ENCODE measurements at regions not wholly inside any gene's neighbourhood (a gene's known extent, or its start where the extent isn't known, plus 50 kb on each side); places are given as distances from the start of the nearest gene placed in this dataset.

DNA sequence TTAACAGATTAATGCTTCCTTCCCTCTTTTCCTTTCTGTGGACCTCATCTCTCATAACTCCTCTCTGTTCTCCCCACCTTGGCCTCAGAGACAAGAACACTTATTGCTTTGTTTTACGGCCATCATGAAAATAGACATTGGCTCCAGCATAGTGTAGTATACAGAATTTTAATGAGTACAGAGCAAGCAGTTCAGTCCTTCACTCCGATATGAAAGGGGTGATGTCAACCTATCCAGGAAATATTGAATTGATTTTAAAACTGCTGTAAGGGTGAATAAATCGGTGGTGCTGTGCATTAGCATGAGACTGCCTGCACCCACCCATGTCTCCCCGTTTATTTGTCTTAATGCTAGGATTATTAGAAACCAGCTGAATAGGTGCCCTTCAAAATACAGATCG lies 490.9 kb upstream of the TBL1XR1 start:
- no peak for TF ChIP-seq POLR2A (IDR thresholded peaks at IDR 0.05)
- TF ChIP-seq, protein P1, sequence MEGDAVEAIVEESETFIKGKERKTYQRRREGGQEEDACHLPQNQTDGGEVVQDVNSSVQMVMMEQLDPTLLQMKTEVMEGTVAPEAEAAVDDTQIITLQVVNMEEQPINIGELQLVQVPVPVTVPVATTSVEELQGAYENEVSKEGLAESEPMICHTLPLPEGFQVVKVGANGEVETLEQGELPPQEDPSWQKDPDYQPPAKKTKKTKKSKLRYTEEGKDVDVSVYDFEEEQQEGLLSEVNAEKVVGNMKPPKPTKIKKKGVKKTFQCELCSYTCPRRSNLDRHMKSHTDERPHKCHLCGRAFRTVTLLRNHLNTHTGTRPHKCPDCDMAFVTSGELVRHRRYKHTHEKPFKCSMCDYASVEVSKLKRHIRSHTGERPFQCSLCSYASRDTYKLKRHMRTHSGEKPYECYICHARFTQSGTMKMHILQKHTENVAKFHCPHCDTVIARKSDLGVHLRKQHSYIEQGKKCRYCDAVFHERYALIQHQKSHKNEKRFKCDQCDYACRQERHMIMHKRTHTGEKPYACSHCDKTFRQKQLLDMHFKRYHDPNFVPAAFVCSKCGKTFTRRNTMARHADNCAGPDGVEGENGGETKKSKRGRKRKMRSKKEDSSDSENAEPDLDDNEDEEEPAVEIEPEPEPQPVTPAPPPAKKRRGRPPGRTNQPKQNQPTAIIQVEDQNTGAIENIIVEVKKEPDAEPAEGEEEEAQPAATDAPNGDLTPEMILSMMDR (IDR thresholded peaks at IDR 0.05): no peak
- no peak for TF ChIP-seq EP300 (IDR thresholded peaks at IDR 0.05)

All from ovary (tissue), 3 donors.